ENCODE measurements at regions not wholly inside any gene's neighbourhood (a gene's known extent, or its start where the extent isn't known, plus 50 kb on each side); places are given as distances from the start of the nearest gene placed in this dataset.
A peak's percentile ranks its signal among the peaks of the same experiment; 100 is the strongest.

DNA sequence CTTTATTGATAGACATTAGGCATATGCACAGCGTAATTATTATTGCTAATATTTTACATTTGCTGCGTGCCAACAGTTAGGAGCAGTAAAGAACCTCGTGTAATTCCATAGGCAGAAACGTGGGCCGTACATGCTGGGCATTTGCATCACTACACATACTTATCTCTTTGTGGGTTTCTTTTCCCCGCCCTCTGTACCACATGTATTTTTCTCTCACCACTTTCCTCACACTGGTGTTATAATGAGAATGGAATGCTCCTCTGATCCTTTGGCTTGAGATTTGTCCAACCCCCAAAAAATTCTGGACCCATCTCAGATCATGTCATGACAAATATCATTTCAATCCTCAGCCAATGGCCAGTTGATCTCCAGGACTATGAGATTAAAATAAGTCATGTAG lies 1952.6 kb upstream of the WWC1 start:
- Histone ChIP-seq H3K9me3 (ENCODE audit: control insufficient read depth, insufficient read depth, low read depth, low read length) (peaks cover 6% of the 10 kb centered on the region; the same call in 1 of the 2 replicates), H3K4me1 (ENCODE audit: control insufficient read depth, insufficient read depth, low read length) (peaks cover 11% of the 10 kb centered on the region), H3K27me3 (ENCODE audit: control insufficient read depth, insufficient read depth, low read length) (no peaks in the 10 kb centered on the region), H3K9ac (ENCODE audit: low read length) (no peak overlapping the region), H3K4me3 (ENCODE audit: low read depth, low read length) (no peak overlapping the region), H3K36me3 (ENCODE audit: control insufficient read depth, insufficient read depth, low read length) (no peaks in the 10 kb centered on the region), H3K27ac (ENCODE audit: low read depth, low read length) (no peak overlapping the region)

DNA sequence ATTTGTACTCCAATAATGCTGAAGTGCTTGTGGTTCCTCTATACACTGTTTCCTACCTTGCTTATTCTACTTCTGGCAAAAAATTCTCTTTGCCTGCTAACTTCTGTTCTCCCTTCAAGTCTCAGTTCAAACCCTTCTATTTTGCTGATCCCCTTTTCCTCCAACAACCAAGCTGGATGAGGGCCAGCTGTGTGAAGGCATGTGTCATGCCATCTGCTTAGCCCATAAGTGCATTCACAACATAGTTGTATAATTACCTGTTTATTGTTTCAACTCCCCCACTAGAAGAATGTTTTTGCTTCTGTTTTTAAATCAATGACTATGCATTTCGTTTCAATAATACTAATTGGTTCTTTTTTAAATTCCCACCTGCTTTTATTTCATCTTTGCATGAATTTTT lies 1951.4 kb upstream of the WWC1 start:
- no peaks in the 10 kb centered on the region for H3K27me3 ChIP-seq (ENCODE audit: control insufficient read depth, insufficient read depth, low read length)
- no peak overlapping the region for H3K4me3 ChIP-seq (ENCODE audit: low read depth, low read length)
- H3K4me1 ChIP-seq (ENCODE audit: control insufficient read depth, insufficient read depth, low read length): peaks cover 11% of the 10 kb centered on the region
- no peak overlapping the region for H3K27ac ChIP-seq (ENCODE audit: low read depth, low read length)
- no peak overlapping the region for H3K9ac ChIP-seq (ENCODE audit: low read length)
- H3K36me3 ChIP-seq (ENCODE audit: control insufficient read depth, insufficient read depth, low read length): no peaks in the 10 kb centered on the region
- H3K9me3 ChIP-seq (ENCODE audit: control insufficient read depth, insufficient read depth, low read depth, low read length): peaks cover 6% of the 10 kb centered on the region; the same call in 1 of the 2 replicates

DNA sequence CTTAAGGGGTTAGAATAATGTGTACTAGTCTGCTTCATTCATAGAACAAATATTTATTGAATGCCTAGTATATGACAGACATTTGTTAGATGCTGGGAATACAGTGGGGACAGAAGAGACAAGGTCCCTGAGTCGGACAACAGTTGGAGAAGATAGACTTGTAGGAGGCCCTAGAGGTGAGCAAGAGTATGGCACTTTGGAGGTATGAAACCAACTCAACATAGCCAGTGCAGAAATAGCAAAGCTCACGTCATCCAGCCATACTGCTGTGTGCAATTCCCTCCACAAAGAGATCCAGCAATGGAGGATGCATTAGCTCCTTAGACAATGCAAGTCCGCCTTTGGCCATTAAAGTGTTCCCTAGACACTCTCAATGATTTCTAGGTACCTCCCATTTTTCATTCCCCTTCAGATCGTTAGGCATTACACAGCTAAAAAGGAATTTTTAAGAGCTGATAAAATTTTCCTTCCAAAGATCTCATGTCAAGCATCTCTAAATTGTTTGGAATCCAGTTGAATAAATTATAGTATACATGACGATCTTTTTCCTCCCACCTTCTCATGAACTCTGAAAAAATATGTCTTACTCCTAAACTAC lies 1949.6 kb upstream of the WWC1 start:
- Histone ChIP-seq H3K27me3 (ENCODE audit: control insufficient read depth, insufficient read depth, low read length) (no peaks in the 10 kb centered on the region), H3K36me3 (ENCODE audit: control insufficient read depth, insufficient read depth, low read length) (no peaks in the 10 kb centered on the region), H3K27ac (ENCODE audit: low read depth, low read length) (no peak overlapping the region), H3K9ac (ENCODE audit: low read length) (no peak overlapping the region), H3K9me3 (ENCODE audit: control insufficient read depth, insufficient read depth, low read depth, low read length) (no peaks in the 10 kb centered on the region), H3K4me1 (ENCODE audit: control insufficient read depth, insufficient read depth, low read length) (peaks cover 12% of the 10 kb centered on the region), H3K4me3 (ENCODE audit: low read depth, low read length) (no peak overlapping the region)

DNA sequence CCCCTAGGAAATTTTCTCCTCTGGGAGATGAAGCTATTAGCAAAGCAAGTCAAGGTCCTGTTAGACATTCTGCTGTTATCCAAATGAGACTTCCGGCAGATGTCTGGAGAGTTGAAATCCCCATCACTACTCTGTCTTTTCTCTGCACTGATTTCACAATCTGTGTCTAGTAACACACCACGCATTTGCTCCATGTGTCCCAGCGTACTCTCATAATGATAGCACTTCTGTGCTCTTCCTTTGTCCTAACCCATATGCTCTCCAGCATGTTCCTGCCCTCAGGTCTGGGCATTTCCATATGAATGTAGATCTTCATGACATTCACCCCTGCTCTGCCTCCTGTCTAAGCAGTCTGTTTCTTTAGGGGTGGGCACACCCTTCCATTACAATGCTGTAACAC lies 1949.0 kb upstream of the WWC1 start:
- Histone ChIP-seq H3K36me3 (ENCODE audit: control insufficient read depth, insufficient read depth, low read length) (no peaks in the 10 kb centered on the region), H3K9ac (ENCODE audit: low read length) (no peak overlapping the region), H3K9me3 (ENCODE audit: control insufficient read depth, insufficient read depth, low read depth, low read length) (no peaks in the 10 kb centered on the region), H3K27me3 (ENCODE audit: control insufficient read depth, insufficient read depth, low read length) (no peaks in the 10 kb centered on the region), H3K27ac (ENCODE audit: low read depth, low read length) (no peak overlapping the region), H3K4me3 (ENCODE audit: low read depth, low read length) (no peak overlapping the region), H3K4me1 (ENCODE audit: control insufficient read depth, insufficient read depth, low read length) (peaks cover 17% of the 10 kb centered on the region)

DNA sequence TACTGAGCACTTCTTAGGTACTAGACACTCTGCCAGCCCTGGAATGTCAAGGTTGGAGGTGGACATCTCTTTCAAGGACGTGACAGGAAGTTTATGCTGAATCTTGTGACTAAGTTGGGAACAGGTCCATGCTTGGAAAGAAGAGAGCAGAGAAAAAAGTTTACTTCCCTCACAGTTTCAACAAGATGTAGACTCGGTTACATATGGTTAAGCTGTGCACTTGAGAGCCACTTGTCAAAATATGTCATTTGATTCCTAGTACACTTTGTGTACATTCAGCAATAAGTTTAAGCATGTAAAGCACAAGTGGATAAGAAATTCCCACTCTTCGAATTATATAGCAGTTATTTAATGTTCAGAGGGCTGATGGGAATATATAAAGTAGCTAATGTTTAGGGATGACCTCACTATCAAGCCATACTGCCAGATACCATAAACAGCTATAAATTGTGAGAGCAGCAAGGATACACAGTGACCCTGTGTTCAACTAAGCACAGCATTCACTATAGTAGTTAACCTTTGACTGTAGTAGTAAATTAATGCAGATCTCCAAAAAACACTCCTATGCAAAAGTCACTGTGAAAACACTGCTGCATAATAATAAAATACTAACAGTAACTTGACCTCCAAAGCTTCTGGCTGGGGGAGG lies 1944.6 kb upstream of the WWC1 start:
- H3K9me3 ChIP-seq (ENCODE audit: control insufficient read depth, insufficient read depth, low read depth, low read length): no peaks in the 10 kb centered on the region
- H3K4me1 ChIP-seq (ENCODE audit: control insufficient read depth, insufficient read depth, low read length): peaks cover 20% of the 10 kb centered on the region
- H3K27me3 ChIP-seq (ENCODE audit: control insufficient read depth, insufficient read depth, low read length): no peaks in the 10 kb centered on the region
- no peak overlapping the region for H3K4me3 ChIP-seq (ENCODE audit: low read depth, low read length)
- no peak overlapping the region for H3K27ac ChIP-seq (ENCODE audit: low read depth, low read length)
- H3K36me3 ChIP-seq (ENCODE audit: control insufficient read depth, insufficient read depth, low read length): no peaks in the 10 kb centered on the region
- H3K9ac ChIP-seq (ENCODE audit: low read length): no peak overlapping the region

DNA sequence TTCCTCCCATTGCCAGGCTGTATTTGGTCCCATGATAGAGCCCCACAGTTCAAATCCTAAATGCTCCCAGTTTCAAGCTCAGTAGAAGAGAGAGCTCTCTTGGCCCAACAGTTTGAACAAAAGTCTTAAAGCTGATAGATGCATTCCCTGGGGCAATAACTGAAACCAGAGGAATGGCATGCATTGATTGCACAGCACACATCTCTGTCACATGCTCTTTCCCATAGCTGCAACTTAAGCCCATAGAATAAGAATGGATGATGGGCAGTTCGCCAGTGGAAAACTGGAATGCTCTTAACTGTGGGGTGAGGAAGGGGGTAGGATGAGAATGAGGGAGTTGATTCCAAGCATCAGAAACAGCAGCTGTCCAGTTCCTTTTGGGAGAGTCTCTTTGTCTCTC lies 1942.4 kb upstream of the WWC1 start:
- Histone ChIP-seq H3K27me3 (ENCODE audit: control insufficient read depth, insufficient read depth, low read length) (no peaks in the 10 kb centered on the region), H3K27ac (ENCODE audit: low read depth, low read length) (no peak overlapping the region), H3K4me3 (ENCODE audit: low read depth, low read length) (no peak overlapping the region), H3K36me3 (ENCODE audit: control insufficient read depth, insufficient read depth, low read length) (no peaks in the 10 kb centered on the region), H3K4me1 (ENCODE audit: control insufficient read depth, insufficient read depth, low read length) (peaks cover 10% of the 10 kb centered on the region), H3K9ac (ENCODE audit: low read length) (no peak overlapping the region), H3K9me3 (ENCODE audit: control insufficient read depth, insufficient read depth, low read depth, low read length) (no peaks in the 10 kb centered on the region)

DNA sequence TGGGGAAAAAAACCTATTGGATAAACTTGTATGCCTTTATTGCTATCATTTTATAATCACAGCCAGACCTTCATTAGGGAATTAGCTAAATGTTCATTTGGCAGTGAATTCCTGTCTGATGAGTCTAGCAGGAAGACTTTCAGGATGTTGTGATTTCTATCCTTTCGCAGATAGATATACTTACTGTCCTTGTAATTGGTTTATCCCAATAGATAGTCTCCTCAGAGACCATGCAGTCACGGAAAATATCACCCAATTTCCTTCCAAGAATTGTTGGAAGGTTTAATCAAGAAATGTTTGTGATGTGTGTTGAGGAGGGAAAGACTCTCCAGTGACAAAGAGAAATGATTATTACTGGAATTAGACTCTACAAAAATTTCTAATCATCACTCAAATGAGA lies 1937.9 kb upstream of the WWC1 start:
- Histone ChIP-seq H3K36me3 (ENCODE audit: control insufficient read depth, insufficient read depth, low read length) (no peaks in the 10 kb centered on the region), H3K4me3 (ENCODE audit: low read depth, low read length) (no peak overlapping the region), H3K9ac (ENCODE audit: low read length) (no peak overlapping the region), H3K9me3 (ENCODE audit: control insufficient read depth, insufficient read depth, low read depth, low read length) (peaks cover 3% of the 10 kb centered on the region; the same call in 1 of the 2 replicates), H3K27ac (ENCODE audit: low read depth, low read length) (no peak overlapping the region), H3K27me3 (ENCODE audit: control insufficient read depth, insufficient read depth, low read length) (no peaks in the 10 kb centered on the region), H3K4me1 (ENCODE audit: control insufficient read depth, insufficient read depth, low read length) (peaks cover 7% of the 10 kb centered on the region; the same call in 1 of the 2 replicates)

DNA sequence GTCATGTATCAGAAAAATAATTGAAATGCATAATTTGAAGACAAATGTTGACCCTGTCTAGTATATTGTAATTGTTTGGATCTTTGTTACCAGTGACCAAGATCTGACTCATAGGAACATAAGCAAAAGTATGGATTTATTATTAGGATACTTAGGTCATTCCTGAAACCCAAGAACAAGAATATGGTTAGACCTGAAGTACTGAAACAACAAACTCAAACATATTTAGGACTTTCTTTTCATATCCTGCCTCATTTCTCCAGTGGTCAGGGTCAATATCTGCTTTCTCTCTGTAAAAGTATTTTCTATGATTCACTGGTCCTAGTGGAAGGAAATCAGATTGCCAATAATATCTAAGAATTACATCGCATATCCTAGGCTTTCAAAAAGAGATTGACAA lies 1937.1 kb upstream of the WWC1 start:
- Histone ChIP-seq H3K9ac (ENCODE audit: low read length) (no peak overlapping the region), H3K9me3 (ENCODE audit: control insufficient read depth, insufficient read depth, low read depth, low read length) (peaks cover 3% of the 10 kb centered on the region; the same call in 1 of the 2 replicates), H3K36me3 (ENCODE audit: control insufficient read depth, insufficient read depth, low read length) (no peaks in the 10 kb centered on the region), H3K27me3 (ENCODE audit: control insufficient read depth, insufficient read depth, low read length) (no peaks in the 10 kb centered on the region), H3K4me3 (ENCODE audit: low read depth, low read length) (no peak overlapping the region), H3K27ac (ENCODE audit: low read depth, low read length) (no peak overlapping the region), H3K4me1 (ENCODE audit: control insufficient read depth, insufficient read depth, low read length) (peaks cover 8% of the 10 kb centered on the region; the same call in 1 of the 2 replicates)

DNA sequence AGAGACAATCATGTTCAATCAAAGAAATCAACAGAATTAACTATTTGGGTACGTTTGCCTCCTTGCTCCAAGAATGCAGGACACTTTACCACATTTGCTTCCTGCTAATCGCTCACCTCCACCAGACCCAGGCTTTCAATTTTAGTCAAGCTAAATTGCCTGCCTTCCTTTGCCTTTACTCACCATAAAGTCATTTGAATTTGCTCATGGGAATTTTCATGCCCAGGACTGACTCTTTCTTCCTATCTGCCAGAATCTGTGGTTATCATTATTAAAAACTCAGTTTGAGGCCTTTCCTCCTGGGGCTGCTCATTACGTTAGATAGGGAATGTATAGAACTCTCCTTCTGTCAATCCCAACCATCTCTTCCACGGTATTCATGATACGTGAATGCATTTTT lies 1935.3 kb upstream of the WWC1 start:
- Histone ChIP-seq H3K36me3 (ENCODE audit: control insufficient read depth, insufficient read depth, low read length) (no peaks in the 10 kb centered on the region), H3K27ac (ENCODE audit: low read depth, low read length) (no peak overlapping the region), H3K9ac (ENCODE audit: low read length) (no peak overlapping the region)

DNA sequence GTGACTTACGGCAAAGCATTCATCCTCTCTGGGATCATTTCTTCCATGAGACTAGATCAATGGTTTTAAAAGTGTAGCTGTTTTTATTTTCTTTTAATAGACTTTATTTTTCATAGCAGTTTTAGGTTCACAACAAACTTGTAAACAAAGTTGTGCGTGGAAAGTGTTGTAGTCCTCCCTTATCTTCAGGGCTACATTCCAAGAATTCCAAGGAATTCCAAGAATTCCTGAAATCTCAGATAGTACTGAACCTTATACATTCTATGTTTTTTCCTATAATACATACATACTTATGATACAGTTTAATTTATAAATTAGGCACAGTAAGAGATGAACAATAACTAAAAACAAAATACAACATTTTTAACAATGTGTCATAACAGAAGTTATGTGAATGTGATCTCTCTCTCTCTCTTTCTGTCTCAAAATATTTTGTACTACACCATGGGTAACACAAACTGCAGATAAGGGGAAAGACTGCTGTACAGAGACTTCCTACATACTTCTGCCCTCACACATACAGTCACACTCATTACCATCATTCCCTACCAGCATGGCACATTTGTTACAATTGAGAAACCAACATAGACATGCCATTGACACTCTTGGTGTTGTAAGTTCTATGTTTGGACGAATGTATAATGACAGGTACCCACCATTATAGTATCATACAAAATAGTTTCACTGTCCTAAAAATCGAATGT lies 1933.2 kb upstream of the WWC1 start:
- no peaks in the 10 kb centered on the region for H3K36me3 ChIP-seq (ENCODE audit: control insufficient read depth, insufficient read depth, low read length)
- peak overlapping the region; percentile 45; the same call in 1 of the 2 replicates for H3K27ac ChIP-seq (ENCODE audit: low read depth, low read length)
- no peaks in the 10 kb centered on the region for H3K27me3 ChIP-seq (ENCODE audit: control insufficient read depth, insufficient read depth, low read length)
- peak overlapping the region; percentile 41 for H3K9ac ChIP-seq (ENCODE audit: low read length)
- no peak overlapping the region for H3K4me3 ChIP-seq (ENCODE audit: low read depth, low read length)
- H3K9me3 ChIP-seq (ENCODE audit: control insufficient read depth, insufficient read depth, low read depth, low read length): peaks cover 14% of the 10 kb centered on the region
- peaks cover 8% of the 10 kb centered on the region; the same call in 1 of the 2 replicates for H3K4me1 ChIP-seq (ENCODE audit: control insufficient read depth, insufficient read depth, low read length)

More for the DNA sequence above, 1935.3 kb upstream of the WWC1 start:
- Histone ChIP-seq H3K27me3 (ENCODE audit: control insufficient read depth, insufficient read depth, low read length) (no peaks in the 10 kb centered on the region), H3K4me3 (ENCODE audit: low read depth, low read length) (no peak overlapping the region), H3K9me3 (ENCODE audit: control insufficient read depth, insufficient read depth, low read depth, low read length) (peaks cover 3% of the 10 kb centered on the region; the same call in 1 of the 2 replicates), H3K4me1 (ENCODE audit: control insufficient read depth, insufficient read depth, low read length) (peaks cover 8% of the 10 kb centered on the region; the same call in 1 of the 2 replicates)
